HEK293 (cell line): ENCODE measurements at regions not wholly inside any gene's neighbourhood (a gene's known extent, or its start where the extent isn't known, plus 50 kb on each side); places are given as distances from the start of the nearest gene placed in this dataset.

Source experiments
- CTCF ChIA-PET: fragments of 350-600 bp; formaldehyde crosslinking; extraction: SDS; loops from one replicate; lab custom pipeline; 2021; ENCODE audit warnings: antibody characterized with exemption; lab: Yijun Ruan, JAX
- POLR2A ChIA-PET: fragments of 300-600 bp; formaldehyde crosslinking; extraction: SDS; loops from one replicate; lab custom pipeline; 2020; ENCODE audit warnings: antibody characterized with exemption, inconsistent platforms; lab: Yijun Ruan, JAX
- H3K27ac ChIP-seq: fragments of 200-500 bp; sonication (Bioruptor generic); 2 replicates; pipeline ENCODE4 v1.5.1; 2014; ENCODE audit warnings: low read depth, low read length, control low read depth, inconsistent platforms; ENCODE audit errors: extremely low read depth
- H3K36me3 ChIP-seq, 2 experiments: fragments of 200-500 bp in 1 of 2; sonication (Bioruptor generic) in 1 of 2; 1 replicate in 1 of 2; 2 replicates in 1 of 2; pipeline ENCODE4 v1.5.1; 2014 to 2017; ENCODE audit warnings: inconsistent platforms in 2 of 2, low read length in 2 of 2; ENCODE audit not compliant: control insufficient read depth in 2 of 2, insufficient read depth in 1 of 2
- H3K4me1 ChIP-seq: fragments of 200-500 bp; sonication (Bioruptor generic); 2 replicates; pipeline ENCODE4 v1.5.1; 2014; ENCODE audit warnings: mild to moderate bottlenecking, low read length, inconsistent platforms; ENCODE audit not compliant: control insufficient read depth, insufficient read depth
- H3K4me3 ChIP-seq: 2 replicates; pipeline ENCODE4 v1.5.1; 2011; ENCODE audit warnings: low read depth, mild to moderate bottlenecking, control low read depth, low read length, moderate library complexity
- H3K9me3 ChIP-seq: fragments of 200-500 bp; sonication (Bioruptor generic); 2 replicates; pipeline ENCODE4 v1.5.1; 2014; ENCODE audit warnings: low read depth, low read length, inconsistent platforms; ENCODE audit not compliant: control insufficient read depth, insufficient read depth
- ATF2 ChIP-seq: fragments of 450-650 bp; formaldehyde crosslinking; IDR thresholded peaks from 2 replicates; pipeline ENCODE4 v1.5.1; 2016; ENCODE audit warnings: missing biosample characterization, missing genetic modification characterization, low read depth
- ELK4 ChIP-seq: IDR thresholded peaks from 2 replicates; pipeline ENCODE4 v1.6.1; 2011; ENCODE audit warnings: mild to moderate bottlenecking, low read depth, low read length, borderline replicate concordance
- HOXD13 ChIP-seq: sonication (generic); formaldehyde crosslinking; IDR thresholded peaks from 2 replicates; pipeline ENCODE4 v1.8.0; 2022; ENCODE audit warnings: missing genetic modification reagents, borderline replicate concordance
- MYNN ChIP-seq: fragments of 450-650 bp; formaldehyde crosslinking; IDR thresholded peaks from 2 replicates; pipeline ENCODE4 v1.5.1; 2016; ENCODE audit warnings: missing biosample characterization, missing genetic modification characterization, borderline replicate concordance
- SCRT1 ChIP-seq: fragments of 450-650 bp; formaldehyde crosslinking; IDR thresholded peaks from 2 replicates; pipeline ENCODE4 v1.5.1; 2016; ENCODE audit warnings: missing biosample characterization, missing genetic modification characterization, borderline replicate concordance
- YY1 ChIP-seq: fragments of 450-650 bp; formaldehyde crosslinking; IDR thresholded peaks from 2 replicates; pipeline ENCODE4 v1.5.1; 2018; ENCODE audit warnings: missing biosample characterization, missing genetic modification characterization
- YY2 ChIP-seq: fragments of 450-650 bp; formaldehyde crosslinking; IDR thresholded peaks from 2 replicates; pipeline ENCODE4 v1.5.1; 2016; ENCODE audit warnings: missing biosample characterization, missing genetic modification characterization
- ZBTB49 ChIP-seq: fragments of 450-650 bp; formaldehyde crosslinking; IDR thresholded peaks from 2 replicates; pipeline ENCODE4 v1.5.1; 2016; ENCODE audit warnings: missing biosample characterization, missing genetic modification characterization, low read depth
- ZNF174 ChIP-seq: fragments of 450-650 bp; formaldehyde crosslinking; IDR thresholded peaks from 2 replicates; pipeline ENCODE4 v1.5.0; 2017; ENCODE audit warnings: missing biosample characterization, mild to moderate bottlenecking, missing genetic modification characterization
- ZNF2 ChIP-seq: fragments of 450-650 bp; formaldehyde crosslinking; IDR thresholded peaks from 2 replicates; pipeline ENCODE4 v1.5.1; 2016; ENCODE audit warnings: missing biosample characterization, missing genetic modification characterization
- ZNF274 ChIP-seq, 2 experiments: fragments of 200-500 bp in 1 of 2; fragments of 450-650 bp in 1 of 2; sonication (Bioruptor generic) in 1 of 2; formaldehyde crosslinking in 1 of 2; IDR thresholded peaks; 2 replicates each; pipeline versions ENCODE4 v1.5.1 to v1.6.1; 2014 to 2016; ENCODE audit warnings: borderline replicate concordance in 1 of 2, inconsistent platforms in 1 of 2, low read length in 1 of 2, missing biosample characterization in 1 of 2, missing genetic modification characterization in 1 of 2
- ZNF292 ChIP-seq: fragments of 450-650 bp; formaldehyde crosslinking; IDR thresholded peaks from 2 replicates; pipeline ENCODE4 v1.5.1; 2016; ENCODE audit warnings: low read depth, missing biosample characterization, missing genetic modification characterization, borderline replicate concordance
- ZNF394 ChIP-seq: fragments of 450-650 bp; formaldehyde crosslinking; IDR thresholded peaks from 2 replicates; pipeline ENCODE4 v1.5.1; 2016; ENCODE audit warnings: missing biosample characterization, missing genetic modification characterization, mild to moderate bottlenecking, moderate library complexity, borderline replicate concordance
- ZNF416 ChIP-seq: fragments of 450-650 bp; formaldehyde crosslinking; IDR thresholded peaks from 2 replicates; pipeline ENCODE4 v1.5.1; 2016; ENCODE audit warnings: missing biosample characterization, missing genetic modification characterization
- ZNF518A ChIP-seq: fragments of 450-650 bp; formaldehyde crosslinking; conservative IDR thresholded peaks from 2 replicates; pipeline ENCODE4 v1.5.1; 2016; ENCODE audit warnings: low read depth, missing biosample characterization, missing genetic modification characterization
- ZNF530 ChIP-seq: fragments of 450-650 bp; formaldehyde crosslinking; IDR thresholded peaks from 2 replicates; pipeline ENCODE4 v1.5.1; 2016; ENCODE audit warnings: low read depth, missing biosample characterization, missing genetic modification characterization
- ZNF561 ChIP-seq: fragments of 450-650 bp; IDR thresholded peaks from 2 replicates; pipeline ENCODE4 v1.5.1; 2018; ENCODE audit warnings: missing biosample characterization, missing genetic modification characterization, borderline replicate concordance
- ZNF660 ChIP-seq: fragments of 450-650 bp; IDR thresholded peaks from 2 replicates; pipeline ENCODE4 v1.5.1; 2018; ENCODE audit warnings: missing biosample characterization, mild to moderate bottlenecking, missing genetic modification characterization
- ZNF792 ChIP-seq: fragments of 450-650 bp; formaldehyde crosslinking; IDR thresholded peaks from 2 replicates; pipeline ENCODE4 v1.5.1; 2016; ENCODE audit warnings: missing biosample characterization, missing genetic modification characterization

DNA sequence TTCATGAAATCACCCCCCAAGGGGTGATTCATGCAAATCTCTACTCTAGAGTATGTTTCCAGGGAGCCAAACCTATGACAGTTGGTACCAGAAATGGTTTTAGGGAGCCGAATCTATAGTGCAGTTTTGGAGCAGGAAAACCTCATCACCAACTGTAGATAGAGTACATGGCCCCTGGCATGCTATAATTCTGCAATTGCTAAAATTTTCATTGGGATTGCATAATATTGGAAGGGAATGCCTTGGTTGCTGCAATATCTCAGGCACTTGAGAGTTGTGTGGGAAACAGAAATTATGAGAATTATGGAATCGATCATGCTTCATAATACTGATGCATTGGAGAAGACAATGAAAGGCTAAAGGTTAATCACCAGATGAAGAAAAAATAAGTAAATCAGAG lies 148.2 kb upstream of the PLPPR1 start:
- Histone ChIP-seq H3K27ac (no peak overlapping the region), H3K36me3 (no peaks in the 10 kb centered on the region), H3K9me3 (no peaks in the 10 kb centered on the region), H3K4me3 (no peak overlapping the region), H3K4me1 (no peaks in the 10 kb centered on the region)
- CTCF ChIA-PET, result no interaction called here
- POLR2A ChIA-PET, result no interaction called here
- no peak for TF ChIP-seq ZNF174 (tag by site-specific recombination)
- no peak for TF ChIP-seq ZNF792 (tag by site-specific recombination)
- TF ChIP-seq ZNF394, result no peak

GRCh38 chr9:100884518-100884917 lies 144.0 kb upstream of the PLPPR1 start:
- H3K9me3 ChIP-seq, result no peaks in the 10 kb centered on the region
- ChIA-PET POLR2A (no interaction called here), CTCF (interaction anchor here (0.7 kb wide), 1 partner anchor 92 kb away, joined by 4 read pairs; no protein-coding TSS in a partner anchor)
- no peaks in the 10 kb centered on the region for H3K36me3 ChIP-seq
- no peak overlapping the region for H3K4me3 ChIP-seq
- H3K27ac ChIP-seq, result no peak overlapping the region
- TF ChIP-seq YY2, result no peak
- no peak for TF ChIP-seq ZNF274 (IDR thresholded peaks at IDR 0.05; ENCODE audit: low read length)
- no peak for TF ChIP-seq ZNF274 (tag by site-specific recombination; IDR thresholded peaks at IDR 0.05; ENCODE audit: borderline replicate concordance)
- TF ChIP-seq ZNF561 (tag by site-specific recombination), result no peak
- no peak for TF ChIP-seq ZNF292
- no peak for TF ChIP-seq ELK4
- TF ChIP-seq YY1 (tag by site-specific recombination), result no peak
- TF ChIP-seq ZNF416 (tag by site-specific recombination), result no peak
- TF ChIP-seq SCRT1, result no peak
- no peak for TF ChIP-seq ZBTB49 (tag by site-specific recombination)
- TF ChIP-seq MYNN (tag by site-specific recombination), result no peak
- no peak for TF ChIP-seq ZNF530 (tag by site-specific recombination)
- TF ChIP-seq ZNF660 (tag by site-specific recombination), result no peak
- no peak for TF ChIP-seq ZNF2 (tag by site-specific recombination)
- no peak for TF ChIP-seq ZNF518A (tag by site-specific recombination)
- TF ChIP-seq ATF2 (tag by site-specific recombination), result no peak
- TF ChIP-seq HOXD13, result no peak
- no peaks in the 10 kb centered on the region for H3K4me1 ChIP-seq
